Breast epithelium (tissue), 4 donors: ENCODE measurements at regions not wholly inside any gene's neighbourhood (a gene's known extent, or its start where the extent isn't known, plus 50 kb on each side); places are given as distances from the start of the nearest gene placed in this dataset.

Source experiments
- DNase-seq, 2 donors: peaks; one replicate each; pipeline ENCODE4 v3.0.0-alpha.2; 2019; ENCODE audit warnings: low spot score in 2 of 2
- H3K27ac ChIP-seq, 2 donors: fragments of 200-600 bp; sonication (generic) in 1 of 2; one replicate each; pipeline ENCODE4 v1.5.1; 2016 to 2019; ENCODE audit warnings: mild to moderate bottlenecking in 1 of 2
- H3K27me3 ChIP-seq, 2 donors: fragments of 200-600 bp; sonication (generic) in 1 of 2; one replicate each; pipeline versions ENCODE4 v1.5.1 to v1.6.0; 2017 to 2019; ENCODE audit warnings: control low read depth in 1 of 2, mild to moderate bottlenecking in 1 of 2
- H3K36me3 ChIP-seq: fragments of 200-600 bp; one replicate; pipeline ENCODE4 v1.5.1; 2019
- H3K4me1 ChIP-seq, 2 donors: fragments of 200-600 bp; sonication (generic); one replicate each; pipeline ENCODE4 v1.5.1; 2016 to 2019; ENCODE audit warnings: control low read depth in 1 of 2
- H3K4me3 ChIP-seq, 3 donors: fragments of 200-600 bp; sonication (generic); 1 replicate in 2 of 3; 2 replicates in 1 of 3; pipeline ENCODE4 v1.5.1; 2016 to 2019; ENCODE audit warnings: mild to moderate bottlenecking in 3 of 3, moderate library complexity in 2 of 3
- H3K9me3 ChIP-seq, 2 donors: fragments of 200-600 bp; sonication (generic) in 1 of 2; one replicate each; pipeline ENCODE4 v1.5.1; 2016 to 2019; ENCODE audit warnings: control low read depth in 1 of 2
- CTCF ChIP-seq, 3 donors: fragments of 450-650 bp; IDR thresholded peaks; one replicate each; pipeline ENCODE4 v1.5.1; 2016 to 2017; ENCODE audit warnings: antibody characterized with exemption in 3 of 3, mild to moderate bottlenecking in 3 of 3, moderate library complexity in 3 of 3
- POLR2A ChIP-seq: fragments of 450-650 bp; IDR thresholded peaks from one replicate; pipeline ENCODE4 v1.6.1; 2016; ENCODE audit warnings: antibody characterized with exemption, mild to moderate bottlenecking, moderate library complexity
- POLR2AphosphoS5 ChIP-seq, 3 donors: sonication (generic); formaldehyde crosslinking; IDR thresholded peaks; one replicate each; pipeline ENCODE4 v1.6.1; 2017; ENCODE audit warnings: antibody characterized with exemption in 3 of 3
- intact Hi-C: fragments of 100-400 bp; cut with DNase I; formaldehyde crosslinking; loops from one replicate; pipeline ENCODE4 v1.15.1; 2023; ENCODE audit warnings: low total_unique reads

- no peaks in the 10 kb centered on the region for H3K27me3 ChIP-seq
- TF ChIP-seq POLR2AphosphoS5 (IDR thresholded peaks at IDR 0.05) (no peak), CTCF (IDR thresholded peaks at IDR 0.05) (no peak), POLR2A (no peak)
- DNase-seq: no peak
- intact Hi-C loops: no loop called here
- H3K9me3 ChIP-seq: peaks cover 5 to 10% of the 10 kb centered on the region in 2 donors
- H3K4me3 ChIP-seq: no peak overlapping the region
- no peak overlapping the region for H3K27ac ChIP-seq
- H3K4me1 ChIP-seq: no peaks in the 10 kb centered on the region
- H3K36me3 ChIP-seq: no peaks in the 10 kb centered on the region
Observed at GRCh38 chr16:17019366-17019765, 451.4 kb downstream of the XYLT1 start.

GRCh38 chr16:17023606-17024005, 447.2 kb downstream of the XYLT1 start:
- Histone ChIP-seq H3K4me3 (no peak overlapping the region), H3K4me1 (no peaks in the 10 kb centered on the region), H3K9me3 (no peaks in the 10 kb centered on the region), H3K27me3 (no peaks in the 10 kb centered on the region), H3K27ac (no peak overlapping the region), H3K36me3 (no peaks in the 10 kb centered on the region)
- no peak for TF ChIP-seq POLR2A
- intact Hi-C loops: no loop called here
- DNase-seq: no peak

- intact Hi-C loops: no loop called here
- DNase-seq: no peak
- Histone ChIP-seq H3K27me3 (no peaks in the 10 kb centered on the region), H3K36me3 (no peaks in the 10 kb centered on the region), H3K27ac (no peak overlapping the region), H3K4me3 (no peak overlapping the region), H3K4me1 (no peaks in the 10 kb centered on the region), H3K9me3 (peaks cover 0 to 2% of the 10 kb centered on the region in 2 donors)
- TF ChIP-seq CTCF (IDR thresholded peaks at IDR 0.05) (no peak), POLR2A (no peak), POLR2AphosphoS5 (IDR thresholded peaks at IDR 0.05) (no peak)
Observed at GRCh38 chr16:17024514-17024913, 446.2 kb downstream of the XYLT1 start.

GRCh38 chr16:17026600-17027242, 444.0 kb downstream of the XYLT1 start:
- Histone ChIP-seq H3K4me1 (no peaks in the 10 kb centered on the region), H3K27ac (no peak overlapping the region), H3K9me3 (peaks cover 0 to 6% of the 10 kb centered on the region in 2 donors), H3K36me3 (no peaks in the 10 kb centered on the region), H3K27me3 (no peaks in the 10 kb centered on the region), H3K4me3 (no peak overlapping the region)
- no peak for DNase-seq
- intact Hi-C loops: no loop called here
- TF ChIP-seq POLR2AphosphoS5 (IDR thresholded peaks at IDR 0.05) (no peak), POLR2A (no peak), CTCF (IDR thresholded peaks at IDR 0.05) (no peak)

GRCh38 chr16:17027488-17028129, 443.2 kb downstream of the XYLT1 start:
- intact Hi-C loops: no loop called here
- Histone ChIP-seq H3K27me3 (no peaks in the 10 kb centered on the region), H3K27ac (no peak overlapping the region), H3K9me3 (peaks cover 0 to 6% of the 10 kb centered on the region in 2 donors), H3K4me3 (no peak overlapping the region), H3K4me1 (no peaks in the 10 kb centered on the region), H3K36me3 (no peaks in the 10 kb centered on the region)
- no peak for TF ChIP-seq CTCF (IDR thresholded peaks at IDR 0.05)
- no peak for TF ChIP-seq POLR2AphosphoS5 (IDR thresholded peaks at IDR 0.05)
- TF ChIP-seq POLR2A: no peak
- no peak for DNase-seq
